ENCODE measurements at regions not wholly inside any gene's neighbourhood (a gene's known extent, or its start where the extent isn't known, plus 50 kb on each side); places are given as distances from the start of the nearest gene placed in this dataset.

- no peak for TF ChIP-seq EZH2phosphoT487 (IDR thresholded peaks at IDR 0.05)
- TF ChIP-seq CTCF (IDR thresholded peaks at IDR 0.05), result no peak
Observed at GRCh38 chr1:198887866-198888265, 249.0 kb downstream of the PTPRC start.

Measured in neural progenitor cell (in vitro differentiated cells).